OCI-LY3 (cell line): ENCODE measurements at regions not wholly inside any gene's neighbourhood (a gene's known extent, or its start where the extent isn't known, plus 50 kb on each side); places are given as distances from the start of the nearest gene placed in this dataset.

Experiments
- H2AFZ ChIP-seq: fragments of 200-600, 300-600 bp; shearing (Covaris generic); 2 replicates; pipeline ENCODE4 v1.6.0; 2014; ENCODE audit warnings: antibody characterized with exemption, low read depth, low read length
- H3K27ac ChIP-seq: fragments of 200-600, 300-600 bp; sonication (generic); 2 replicates; pipeline ENCODE4 v1.5.1; 2014; ENCODE audit warnings: mild to moderate bottlenecking, low read length, moderate library complexity, mixed read lengths
- H3K27me3 ChIP-seq: fragments of 200-600, 300-600 bp; sonication (generic); 2 replicates; pipeline ENCODE4 v1.6.1; 2014; ENCODE audit warnings: low read depth, low read length, mixed read lengths
- H3K36me3 ChIP-seq: fragments of 200-600, 300-600 bp; sonication (generic); replicated peaks from 2 replicates; pipeline ENCODE3; 2014; ENCODE audit warnings: low read depth, low read length, mixed read lengths
- H3K4me1 ChIP-seq: fragments of 300-600, 200-600 bp; sonication (generic); 2 replicates; pipeline ENCODE4 v1.6.1; 2014; ENCODE audit warnings: low read length, mixed read lengths
- H3K4me2 ChIP-seq: fragments of 200-600, 300-600 bp; sonication (generic); 2 replicates; pipeline ENCODE4 v1.6.1; 2014; ENCODE audit warnings: low read length, mixed read lengths
- H3K4me3 ChIP-seq: fragments of 300-600, 200-600 bp; sonication (generic); 2 replicates; pipeline ENCODE4 v1.5.1; 2014; ENCODE audit warnings: antibody characterized with exemption, mild to moderate bottlenecking, low read length, moderate library complexity
- H3K79me2 ChIP-seq: fragments of 300-600, 200-600 bp; shearing (Covaris generic); 2 replicates; pipeline ENCODE4 v1.6.1; 2014; ENCODE audit warnings: mild to moderate bottlenecking, low read length, mixed read lengths
- H3K9ac ChIP-seq: fragments of 300-600, 200-600 bp; shearing (Covaris generic); 2 replicates; pipeline ENCODE4 v1.6.0; 2014; ENCODE audit warnings: mild to moderate bottlenecking, low read length, moderate library complexity
- H3K9me3 ChIP-seq: fragments of 200-600, 300-600 bp; shearing (Covaris generic); 2 replicates; pipeline ENCODE4 v1.6.1; 2014; ENCODE audit warnings: low read length, mixed read lengths; ENCODE audit not compliant: insufficient read depth
- H4K20me1 ChIP-seq: fragments of 200-600, 300-600 bp; sonication (generic); 2 replicates; pipeline ENCODE4 v1.6.1; 2016; ENCODE audit warnings: low read length, mixed read lengths; ENCODE audit not compliant: insufficient read depth
- CTCF ChIP-seq: fragments of 200-600, 300-600 bp; sonication (generic); IDR thresholded peaks from 2 replicates; pipeline ENCODE4 v1.5.1; 2014; ENCODE audit warnings: antibody characterized with exemption, low read length, low read depth
- EZH2phosphoT487 ChIP-seq: fragments of 200-600 bp; shearing (Covaris generic); IDR thresholded peaks from 2 replicates; pipeline ENCODE4 v1.6.1; 2018; ENCODE audit warnings: antibody characterized with exemption, mixed run types, low read depth

GRCh38 chr9:26159575-26160392 is 481.5 kb upstream of the TUSC1 start:
- H3K36me3 ChIP-seq, result no peaks in the 10 kb centered on the region
- no peak overlapping the region for H3K27ac ChIP-seq
- H3K4me2 ChIP-seq, result no peak overlapping the region
- 0 out of 2 replicates have a peak, but pooled peaks cover 3% of the 10 kb centered on the region for H3K9me3 ChIP-seq
- no peaks in the 10 kb centered on the region for H3K79me2 ChIP-seq
- H3K27me3 ChIP-seq, result no peaks in the 10 kb centered on the region
- H3K4me3 ChIP-seq, result no peak overlapping the region
- no peak overlapping the region for H2AFZ ChIP-seq
- TF ChIP-seq EZH2phosphoT487 (no peak), CTCF (no peak)
- no peak overlapping the region for H3K9ac ChIP-seq
- H3K4me1 ChIP-seq, result peaks cover 15% of the 10 kb centered on the region
- no peaks in the 10 kb centered on the region for H4K20me1 ChIP-seq

GRCh38 chr9:26158631-26159150 is 480.4 kb upstream of the TUSC1 start:
- no peak overlapping the region for H3K9ac ChIP-seq
- no peak for TF ChIP-seq EZH2phosphoT487
- TF ChIP-seq CTCF, result no peak
- no peaks in the 10 kb centered on the region for H3K79me2 ChIP-seq
- 0 out of 2 replicates have a peak, but pooled peaks cover 3% of the 10 kb centered on the region for H3K9me3 ChIP-seq
- H3K27ac ChIP-seq, result no peak overlapping the region
- H4K20me1 ChIP-seq, result no peaks in the 10 kb centered on the region
- H3K27me3 ChIP-seq, result no peaks in the 10 kb centered on the region
- no peak overlapping the region for H3K4me2 ChIP-seq
- H3K4me3 ChIP-seq, result no peak overlapping the region
- no peak overlapping the region for H2AFZ ChIP-seq
- no peaks in the 10 kb centered on the region for H3K36me3 ChIP-seq
- peaks cover 15% of the 10 kb centered on the region for H3K4me1 ChIP-seq

- Histone ChIP-seq H3K9me3 (0 out of 2 replicates have a peak, but pooled peaks cover 3% of the 10 kb centered on the region), H3K4me2 (peak overlapping the region; percentile 32; the same call in 1 of the 2 replicates), H3K27me3 (no peaks in the 10 kb centered on the region), H3K27ac (peak overlapping the region; percentile 45), H3K4me1 (peaks cover 15% of the 10 kb centered on the region), H3K36me3 (no peaks in the 10 kb centered on the region), H3K4me3 (no peak overlapping the region), H3K79me2 (no peaks in the 10 kb centered on the region), H3K9ac (no peak overlapping the region), H2AFZ (no peak overlapping the region), H4K20me1 (no peaks in the 10 kb centered on the region)
- no peak for TF ChIP-seq CTCF
- no peak for TF ChIP-seq EZH2phosphoT487
Observed at GRCh38 chr9:26157411-26157810, 479.2 kb upstream of the TUSC1 start.

GRCh38 chr9:26152350-26152749 is 474.1 kb upstream of the TUSC1 start:
- no peaks in the 10 kb centered on the region for H4K20me1 ChIP-seq
- H3K4me2 ChIP-seq, result no peak overlapping the region
- 0 out of 2 replicates have a peak, but pooled peaks cover 2% of the 10 kb centered on the region for H3K4me1 ChIP-seq
- H3K9me3 ChIP-seq, result no peaks in the 10 kb centered on the region
- H2AFZ ChIP-seq, result no peak overlapping the region
- no peak overlapping the region for H3K4me3 ChIP-seq
- no peaks in the 10 kb centered on the region for H3K36me3 ChIP-seq
- no peaks in the 10 kb centered on the region for H3K79me2 ChIP-seq
- TF ChIP-seq EZH2phosphoT487 (no peak), CTCF (no peak)
- H3K27ac ChIP-seq, result no peak overlapping the region
- no peak overlapping the region for H3K9ac ChIP-seq
- H3K27me3 ChIP-seq, result no peaks in the 10 kb centered on the region
